22Rv1 (cell line): ENCODE measurements at regions not wholly inside any gene's neighbourhood (a gene's known extent, or its start where the extent isn't known, plus 50 kb on each side); places are given as distances from the start of the nearest gene placed in this dataset.

Source experiments
- CTCF ChIP-seq: fragments of 450-650 bp; IDR thresholded peaks from 2 replicates; pipeline ENCODE4 v1.5.1; 2017; ENCODE audit warnings: mild to moderate bottlenecking
- ZFX ChIP-seq: fragments of 450-650 bp; IDR thresholded peaks from 2 replicates; pipeline ENCODE4 v1.6.1; 2017; ENCODE audit warnings: antibody characterized with exemption, borderline replicate concordance

- TF ChIP-seq ZFX (no peak), CTCF (no peak)
Observed at GRCh38 chr7:145951566-145951965, 165.0 kb upstream of the CNTNAP2 start.
